ENCODE measurements at regions not wholly inside any gene's neighbourhood (a gene's known extent, or its start where the extent isn't known, plus 50 kb on each side); places are given as distances from the start of the nearest gene placed in this dataset.
"Not testable (repeated sequence)": the region's sequence is repeated elsewhere in the genome, so short reads cannot be mapped to it uniquely, and the experiment has no call there.

GRCh38 chr3:59178698-59179097 lies 128.9 kb upstream of the CFAP20DC start:
- no peaks in the 10 kb centered on the region for H3K9me2 ChIP-seq (replicated peaks; ENCODE audit: insufficient read depth, low read length)
- no peak for TF ChIP-seq CTCF (IDR thresholded peaks at IDR 0.05; ENCODE audit: low read length)
- no peak for TF ChIP-seq EZH2phosphoT487 (IDR thresholded peaks at IDR 0.05; ENCODE audit: low read length)
- TF ChIP-seq EZH2 (optimal IDR thresholded peaks at IDR 0.05; ENCODE audit: low read depth, low read length) = no peak
- H3K79me2 ChIP-seq (ENCODE audit: low read length) = no peaks in the 10 kb centered on the region
- H3K36me3 ChIP-seq (replicated peaks; ENCODE audit: insufficient read depth, low read length) = no peaks in the 10 kb centered on the region
- H2AFZ ChIP-seq (ENCODE audit: low read length) = no peak overlapping the region
- no peak overlapping the region for H3K27ac ChIP-seq (ENCODE audit: low read length)
- H3K27me3 ChIP-seq (replicated peaks; ENCODE audit: insufficient read depth, low read length) = no peaks in the 10 kb centered on the region
- no peak for DNase-seq
- no peaks in the 10 kb centered on the region for H4K20me1 ChIP-seq (ENCODE audit: insufficient read depth, low read length)
- no peaks in the 10 kb centered on the region for H3K4me1 ChIP-seq (ENCODE audit: low read length)
- no peak overlapping the region for H3K4me2 ChIP-seq (ENCODE audit: low read depth, low read length)
- H3K4me3 ChIP-seq (ENCODE audit: low read length) = no peak overlapping the region
- no peaks in the 10 kb centered on the region for H3F3A ChIP-seq (ENCODE audit: insufficient read depth, low read length)
- no peak overlapping the region; the same call in 1 of the 2 replicates for H3K9ac ChIP-seq (ENCODE audit: low read length)
- no peaks in the 10 kb centered on the region for H3K9me3 ChIP-seq (replicated peaks; ENCODE audit: insufficient read depth, low read length)

DNA sequence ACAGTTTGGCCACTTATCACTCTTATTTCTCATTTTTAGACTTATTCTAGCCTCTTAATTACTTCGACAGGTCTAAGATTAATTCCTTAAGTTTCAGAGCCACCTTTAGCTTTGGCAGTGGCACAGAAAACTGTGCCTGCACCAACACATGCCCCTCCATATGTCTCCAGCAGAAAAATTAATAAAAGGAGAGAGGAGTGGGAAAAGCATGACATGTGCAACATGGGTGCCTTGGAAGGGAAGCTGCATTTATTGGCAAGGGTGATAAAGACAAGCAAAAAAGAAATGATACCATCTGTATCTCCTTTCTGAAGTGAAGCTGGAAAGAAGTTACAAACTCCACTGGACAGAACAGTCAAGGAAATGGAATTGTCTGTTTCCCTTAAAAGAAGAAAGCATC lies 121.7 kb upstream of the CFAP20DC start:
- H3K36me3 ChIP-seq (replicated peaks; ENCODE audit: insufficient read depth, low read length) = no peaks in the 10 kb centered on the region
- H3K4me1 ChIP-seq (ENCODE audit: low read length) = no peaks in the 10 kb centered on the region
- H4K20me1 ChIP-seq (ENCODE audit: insufficient read depth, low read length) = no peaks in the 10 kb centered on the region
- no peak overlapping the region for H2AFZ ChIP-seq (ENCODE audit: low read length)
- H3K9me3 ChIP-seq (replicated peaks; ENCODE audit: insufficient read depth, low read length) = no peaks in the 10 kb centered on the region
- no peak overlapping the region for H3K4me3 ChIP-seq (ENCODE audit: low read length)
- no peaks in the 10 kb centered on the region for H3F3A ChIP-seq (ENCODE audit: insufficient read depth, low read length)
- H3K4me2 ChIP-seq (ENCODE audit: low read depth, low read length) = no peak overlapping the region
- DNase-seq = no peak
- no peaks in the 10 kb centered on the region for H3K79me2 ChIP-seq (ENCODE audit: low read length)
- no peaks in the 10 kb centered on the region for H3K27me3 ChIP-seq (replicated peaks; ENCODE audit: insufficient read depth, low read length)
- H3K27ac ChIP-seq (ENCODE audit: low read length) = no peak overlapping the region
- H3K9ac ChIP-seq (ENCODE audit: low read length) = no peak overlapping the region
- H3K9me2 ChIP-seq (replicated peaks; ENCODE audit: insufficient read depth, low read length) = no peaks in the 10 kb centered on the region
- TF ChIP-seq CTCF (IDR thresholded peaks at IDR 0.05; ENCODE audit: low read length) (no peak), EZH2 (optimal IDR thresholded peaks at IDR 0.05; ENCODE audit: low read depth, low read length) (no peak), EZH2phosphoT487 (IDR thresholded peaks at IDR 0.05; ENCODE audit: low read length) (no peak)

DNA sequence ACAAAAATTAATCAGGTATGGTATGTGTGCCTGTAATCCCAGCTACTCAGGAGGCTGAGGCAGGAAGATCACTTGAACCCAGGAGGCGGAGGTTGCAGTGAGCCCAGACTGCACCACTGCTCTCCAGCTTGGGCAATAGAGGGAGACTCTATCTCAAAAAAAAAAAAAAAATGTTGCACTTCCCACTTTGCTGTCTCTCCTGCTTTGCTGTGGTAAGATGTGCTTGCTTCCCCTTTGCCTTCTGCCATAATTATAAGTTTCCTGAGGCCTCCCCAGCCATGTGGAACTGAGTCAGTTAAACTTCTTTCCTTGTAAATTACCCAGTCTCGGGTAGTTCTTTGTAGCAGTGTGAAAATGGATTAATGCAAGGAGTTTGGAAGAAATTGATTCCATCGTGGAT lies 120.3 kb upstream of the CFAP20DC start:
- H3K27me3 ChIP-seq (replicated peaks; ENCODE audit: insufficient read depth, low read length); DNase-seq; H4K20me1 ChIP-seq (ENCODE audit: insufficient read depth, low read length); H3K4me3 ChIP-seq (ENCODE audit: low read length); H3K9me2 ChIP-seq (replicated peaks; ENCODE audit: insufficient read depth, low read length); H3K4me1 ChIP-seq (ENCODE audit: low read length); H2AFZ ChIP-seq (ENCODE audit: low read length); H3K36me3 ChIP-seq (replicated peaks; ENCODE audit: insufficient read depth, low read length); H3F3A ChIP-seq (ENCODE audit: insufficient read depth, low read length); H3K4me2 ChIP-seq (ENCODE audit: low read depth, low read length); H3K9me3 ChIP-seq (replicated peaks; ENCODE audit: insufficient read depth, low read length); H3K27ac ChIP-seq (ENCODE audit: low read length); H3K9ac ChIP-seq (ENCODE audit: low read length); H3K79me2 ChIP-seq (ENCODE audit: low read length): not testable (repeated sequence)

DNA sequence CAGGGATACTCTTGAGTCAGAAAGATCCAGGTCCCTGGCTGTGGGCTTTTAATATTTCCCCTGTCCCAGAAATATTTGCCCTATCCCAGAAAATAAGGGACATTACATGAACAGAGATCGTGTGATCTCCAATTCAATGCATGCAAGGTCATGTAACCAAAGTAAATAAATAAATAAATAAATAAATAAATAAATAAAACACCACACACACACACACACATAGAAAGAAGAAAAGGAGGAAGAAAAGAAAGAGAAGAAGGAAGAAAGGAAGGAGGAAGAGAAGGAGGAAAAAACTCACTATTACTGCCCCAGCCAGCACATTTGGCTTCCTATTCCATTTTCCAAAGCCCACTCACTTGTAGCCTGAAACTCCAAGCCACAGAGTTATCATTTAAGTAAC lies 117.9 kb upstream of the CFAP20DC start:
- Histone ChIP-seq H3K79me2 (ENCODE audit: low read length) (no peaks in the 10 kb centered on the region), H3F3A (ENCODE audit: insufficient read depth, low read length) (no peaks in the 10 kb centered on the region), H3K4me2 (ENCODE audit: low read depth, low read length) (no peak overlapping the region), H3K4me1 (ENCODE audit: low read length) (no peaks in the 10 kb centered on the region), H3K27me3 (replicated peaks; ENCODE audit: insufficient read depth, low read length) (no peaks in the 10 kb centered on the region), H2AFZ (ENCODE audit: low read length) (no peak overlapping the region), H3K9me2 (replicated peaks; ENCODE audit: insufficient read depth, low read length) (no peaks in the 10 kb centered on the region), H4K20me1 (ENCODE audit: insufficient read depth, low read length) (no peaks in the 10 kb centered on the region), H3K9ac (ENCODE audit: low read length) (no peak overlapping the region), H3K9me3 (replicated peaks; ENCODE audit: insufficient read depth, low read length) (no peaks in the 10 kb centered on the region), H3K27ac (ENCODE audit: low read length) (no peak overlapping the region), H3K4me3 (ENCODE audit: low read length) (no peak overlapping the region), H3K36me3 (replicated peaks; ENCODE audit: insufficient read depth, low read length) (no peaks in the 10 kb centered on the region)
- DNase-seq = no peak
- no peak for TF ChIP-seq EZH2 (optimal IDR thresholded peaks at IDR 0.05; ENCODE audit: low read depth, low read length)
- TF ChIP-seq CTCF (IDR thresholded peaks at IDR 0.05; ENCODE audit: low read length) = no peak
- TF ChIP-seq EZH2phosphoT487 (IDR thresholded peaks at IDR 0.05; ENCODE audit: low read length) = no peak

Data from MM.1S (cell line).